ENCODE measurements at regions not wholly inside any gene's neighbourhood (a gene's known extent, or its start where the extent isn't known, plus 50 kb on each side); places are given as distances from the start of the nearest gene placed in this dataset.

DNA sequence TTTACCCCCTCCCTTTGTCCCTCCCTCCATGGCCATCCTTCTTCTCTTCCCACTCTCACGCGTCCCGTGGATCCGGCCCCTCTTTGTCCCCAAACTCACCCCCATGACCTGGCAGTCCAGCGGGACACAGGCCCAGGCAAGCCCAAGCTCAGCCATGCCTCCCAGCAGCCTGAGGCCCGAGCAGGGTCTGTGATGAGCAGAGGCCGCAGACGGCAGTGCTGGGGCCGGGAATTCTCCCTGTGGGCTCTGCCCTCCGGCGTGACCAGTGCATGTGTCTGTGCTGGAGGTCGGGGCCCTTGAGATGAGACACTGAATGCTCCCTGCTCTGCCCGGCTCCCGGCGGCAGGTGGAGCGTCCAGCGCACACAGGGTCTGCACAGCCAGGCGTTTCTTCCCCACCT is 237.9 kb downstream of the BRD1 start:
- no peak overlapping the region for H3K27ac ChIP-seq
- TF ChIP-seq, protein P1, sequence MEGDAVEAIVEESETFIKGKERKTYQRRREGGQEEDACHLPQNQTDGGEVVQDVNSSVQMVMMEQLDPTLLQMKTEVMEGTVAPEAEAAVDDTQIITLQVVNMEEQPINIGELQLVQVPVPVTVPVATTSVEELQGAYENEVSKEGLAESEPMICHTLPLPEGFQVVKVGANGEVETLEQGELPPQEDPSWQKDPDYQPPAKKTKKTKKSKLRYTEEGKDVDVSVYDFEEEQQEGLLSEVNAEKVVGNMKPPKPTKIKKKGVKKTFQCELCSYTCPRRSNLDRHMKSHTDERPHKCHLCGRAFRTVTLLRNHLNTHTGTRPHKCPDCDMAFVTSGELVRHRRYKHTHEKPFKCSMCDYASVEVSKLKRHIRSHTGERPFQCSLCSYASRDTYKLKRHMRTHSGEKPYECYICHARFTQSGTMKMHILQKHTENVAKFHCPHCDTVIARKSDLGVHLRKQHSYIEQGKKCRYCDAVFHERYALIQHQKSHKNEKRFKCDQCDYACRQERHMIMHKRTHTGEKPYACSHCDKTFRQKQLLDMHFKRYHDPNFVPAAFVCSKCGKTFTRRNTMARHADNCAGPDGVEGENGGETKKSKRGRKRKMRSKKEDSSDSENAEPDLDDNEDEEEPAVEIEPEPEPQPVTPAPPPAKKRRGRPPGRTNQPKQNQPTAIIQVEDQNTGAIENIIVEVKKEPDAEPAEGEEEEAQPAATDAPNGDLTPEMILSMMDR (IDR thresholded peaks at IDR 0.05) = no peak
- no peak for TF ChIP-seq ZFX (IDR thresholded peaks at IDR 0.05; ENCODE audit: borderline replicate concordance)

DNA sequence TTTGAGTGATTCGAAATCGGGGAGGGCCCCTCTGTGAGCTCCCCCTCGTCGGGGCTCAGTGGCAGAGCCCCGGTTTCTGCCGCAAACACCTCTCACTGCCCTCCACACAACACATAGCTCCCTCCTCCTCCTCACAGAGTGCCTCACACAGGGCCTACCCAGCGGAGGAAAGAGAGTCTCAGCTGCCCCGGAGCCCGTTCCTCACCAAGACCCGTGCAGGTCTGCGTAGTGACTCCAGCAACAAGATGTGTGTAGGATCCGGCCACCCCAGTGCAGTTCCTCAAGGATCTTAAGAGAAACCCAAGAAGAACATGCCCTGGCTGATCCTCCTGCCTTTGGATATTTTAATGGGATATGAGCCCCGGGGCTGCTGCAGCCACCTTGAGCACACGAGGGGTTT is 238.4 kb downstream of the BRD1 start:
- TF ChIP-seq, protein P1 (IDR thresholded peaks at IDR 0.05) = no peak
- TF ChIP-seq ZFX (IDR thresholded peaks at IDR 0.05; ENCODE audit: borderline replicate concordance) = no peak

DNA sequence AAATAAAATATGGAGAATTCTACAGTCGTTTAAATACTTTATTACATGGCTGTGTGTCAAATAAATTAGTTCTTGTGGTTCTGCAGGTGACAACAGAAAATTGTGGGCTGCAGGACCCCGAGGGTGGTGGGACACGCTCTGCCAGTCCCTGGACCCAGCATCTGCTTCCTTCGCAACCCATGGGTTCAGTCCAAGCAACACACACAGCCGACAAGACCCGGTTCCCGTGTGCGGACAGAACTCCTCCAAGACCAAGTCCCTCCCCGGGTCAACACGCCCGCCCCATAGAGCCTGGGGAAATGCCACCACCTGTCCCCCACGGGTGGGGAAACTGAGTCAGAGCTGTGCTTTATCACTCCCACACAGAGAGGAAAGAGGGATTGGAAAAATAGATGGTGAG is 238.9 kb downstream of the BRD1 start:
- H3K27ac ChIP-seq = no peak overlapping the region
- no peak for TF ChIP-seq ZFX (IDR thresholded peaks at IDR 0.05; ENCODE audit: borderline replicate concordance)

More for the DNA sequence above, 238.4 kb downstream of the BRD1 start:
- no peak overlapping the region for H3K27ac ChIP-seq

DNA sequence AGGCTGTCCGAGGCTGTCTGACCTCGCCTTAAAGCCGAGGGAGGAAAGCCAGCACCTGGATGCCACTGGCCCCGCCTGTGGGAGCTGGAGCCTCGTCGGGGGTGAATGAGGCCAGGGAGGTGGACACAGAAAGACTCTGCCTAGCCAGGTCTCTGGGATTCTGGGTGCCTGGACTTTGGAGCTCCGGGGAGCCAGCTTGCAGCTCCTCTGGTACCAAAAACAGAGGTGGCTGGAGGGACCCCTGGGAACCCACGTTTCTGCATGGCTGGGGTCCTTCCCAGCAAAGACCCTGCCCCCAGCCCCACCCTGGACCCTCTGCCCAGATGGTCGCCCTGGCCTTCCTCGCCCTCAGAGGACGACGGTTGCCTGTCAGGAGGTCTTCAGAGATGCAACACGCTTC is 239.7 kb downstream of the BRD1 start:
- no peak for TF ChIP-seq ZFX (IDR thresholded peaks at IDR 0.05; ENCODE audit: borderline replicate concordance)
- TF ChIP-seq, protein P1 (IDR thresholded peaks at IDR 0.05) = no peak
- no peak overlapping the region for H3K27ac ChIP-seq

DNA sequence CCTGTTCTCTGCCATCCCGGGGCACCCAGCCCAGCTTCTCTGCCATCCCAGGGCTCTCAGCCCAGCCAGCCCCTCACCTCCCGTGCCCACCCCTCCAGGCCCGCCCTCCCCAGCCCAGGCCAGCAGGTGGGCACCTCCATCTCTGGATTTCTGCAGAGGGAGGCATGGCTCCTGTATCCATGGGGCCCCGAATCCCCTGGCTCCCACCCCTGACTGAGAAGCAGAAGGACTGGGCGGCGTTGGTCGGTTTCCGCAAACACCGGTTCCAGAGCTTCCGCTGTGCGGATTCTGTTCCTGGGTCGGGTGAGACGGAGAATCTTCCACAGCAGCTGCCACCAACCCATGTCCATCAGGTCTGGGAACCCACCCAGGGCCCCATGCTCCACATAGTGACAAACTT is 240.3 kb downstream of the BRD1 start:
- H3K27ac ChIP-seq = no peak overlapping the region
- TF ChIP-seq, protein P1 (IDR thresholded peaks at IDR 0.05) = no peak
- no peak for TF ChIP-seq ZFX (IDR thresholded peaks at IDR 0.05; ENCODE audit: borderline replicate concordance)

DNA sequence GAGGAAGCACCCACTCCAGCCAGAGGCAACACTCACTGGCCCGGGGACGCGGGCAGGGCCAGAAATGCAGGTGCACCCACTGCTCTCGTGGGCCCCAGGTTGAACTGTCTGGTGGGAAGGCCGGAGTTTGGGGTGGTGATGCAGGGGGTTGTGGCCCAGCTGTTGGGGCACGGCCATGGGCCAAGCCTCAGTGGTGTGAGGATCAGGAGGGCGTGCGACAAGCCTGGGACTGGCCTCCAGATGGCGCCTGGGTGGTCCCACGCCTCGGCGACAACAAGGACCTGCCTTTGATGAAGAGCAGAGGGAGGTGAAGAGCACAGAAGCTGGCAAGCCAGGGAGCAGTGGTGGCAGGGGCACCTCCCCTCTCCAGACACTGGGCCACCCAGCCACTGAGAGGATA is 240.8 kb downstream of the BRD1 start:
- no peak for TF ChIP-seq ZFX (IDR thresholded peaks at IDR 0.05; ENCODE audit: borderline replicate concordance)
- TF ChIP-seq, protein P1 (IDR thresholded peaks at IDR 0.05) = no peak
- H3K27ac ChIP-seq = no peak overlapping the region

DNA sequence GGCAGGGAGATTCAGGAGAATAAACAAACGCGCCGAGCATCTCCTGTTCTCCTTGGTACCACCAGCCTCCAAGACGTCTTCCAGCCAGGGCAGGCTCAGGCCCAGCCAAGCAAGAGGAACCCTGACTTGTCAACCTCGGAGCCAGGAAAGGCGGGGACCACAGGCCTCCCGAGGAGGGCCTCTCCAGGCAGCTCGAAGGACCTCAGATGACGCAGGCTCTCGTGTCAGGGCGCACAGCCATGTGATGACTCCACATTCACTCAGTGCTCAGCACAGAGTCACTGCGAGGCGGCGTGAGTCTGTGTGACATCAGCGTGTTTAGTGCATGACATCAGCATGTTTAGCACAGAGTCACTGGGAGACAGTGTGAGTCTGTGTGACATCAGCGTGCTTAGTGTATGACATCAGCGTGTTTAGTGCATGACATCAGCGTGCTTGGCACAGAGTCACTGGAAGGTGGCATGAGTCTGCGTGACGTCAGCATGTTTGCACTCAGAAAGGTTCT is 241.4 kb downstream of the BRD1 start:
- no peak overlapping the region for H3K27ac ChIP-seq
- TF ChIP-seq, protein P1 (IDR thresholded peaks at IDR 0.05) = no peak
- TF ChIP-seq ZFX (IDR thresholded peaks at IDR 0.05; ENCODE audit: borderline replicate concordance) = no peak
